GM21381 (cell line): ENCODE measurements at regions not wholly inside any gene's neighbourhood (a gene's known extent, or its start where the extent isn't known, plus 50 kb on each side); places are given as distances from the start of the nearest gene placed in this dataset.
"Not testable (repeated sequence)": the region's sequence is repeated elsewhere in the genome, so short reads cannot be mapped to it uniquely, and the experiment has no call there.

Experiments used
- ATAC-seq: cut with Tn5 transposase; IDR thresholded peaks from one replicate; pipeline ENCODE4 v1.9.1; 2021; ENCODE audit warnings: mild to moderate bottlenecking, moderate library complexity; ENCODE audit not compliant: unreplicated experiment

DNA sequence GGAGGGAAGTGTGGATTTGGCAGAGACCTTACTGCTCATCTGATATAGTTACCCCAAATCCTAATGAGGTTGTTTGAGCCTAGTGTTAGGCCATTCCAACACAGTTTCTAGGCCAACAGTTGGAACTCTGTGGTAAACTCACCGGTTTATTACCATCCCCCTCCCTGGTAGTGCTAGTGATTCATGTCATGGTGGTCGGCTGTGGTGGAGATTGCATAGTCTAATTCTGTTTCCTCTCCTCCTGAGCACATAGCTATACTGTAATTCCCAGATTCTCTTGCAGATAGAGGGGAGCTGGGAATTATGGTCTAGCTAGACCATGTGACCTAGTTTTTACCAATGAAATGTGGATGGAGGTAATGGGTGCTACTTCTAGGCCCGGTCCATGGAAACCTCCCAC is 123.7 kb upstream of the KIF26B start:
- no peak for ATAC-seq

DNA sequence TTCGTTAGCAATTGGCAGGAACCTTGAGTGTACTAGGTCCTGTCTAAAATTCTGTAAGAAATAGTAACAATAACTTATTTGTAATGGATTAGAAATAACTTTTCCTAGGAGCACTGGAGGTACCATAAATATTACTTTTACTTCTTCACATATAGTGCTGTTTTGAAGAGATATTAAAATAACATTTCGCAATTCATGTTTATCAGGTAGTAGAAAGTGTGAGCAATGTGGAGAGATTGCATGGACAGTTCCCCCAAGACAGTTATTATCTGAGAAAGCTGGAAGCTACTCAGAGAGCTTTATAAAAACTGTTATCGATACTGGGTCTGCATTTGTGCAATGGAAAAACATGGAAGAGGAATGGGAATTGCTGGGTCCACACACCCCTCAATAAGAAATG is 128.5 kb upstream of the KIF26B start:
- no peak for ATAC-seq

DNA sequence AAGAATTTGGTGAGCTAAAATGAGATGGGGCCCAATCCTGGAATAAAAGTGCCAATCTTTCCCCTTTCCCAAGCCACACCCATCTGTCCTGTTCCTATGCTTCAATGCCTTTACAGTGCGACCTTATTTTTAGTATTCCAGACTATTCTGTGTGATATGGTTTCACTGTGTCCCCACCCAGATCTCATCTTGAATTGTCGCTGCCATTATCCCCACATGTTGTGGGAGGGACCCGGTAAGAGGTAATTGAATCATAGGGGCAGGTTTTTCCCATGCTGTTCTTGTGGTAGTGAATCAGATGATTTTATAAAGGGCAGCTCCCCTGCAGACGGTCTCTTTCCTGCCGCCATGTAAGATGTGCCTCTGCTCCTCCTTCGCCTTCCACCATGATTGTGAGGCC is 129.3 kb upstream of the KIF26B start:
- no peak for ATAC-seq

DNA sequence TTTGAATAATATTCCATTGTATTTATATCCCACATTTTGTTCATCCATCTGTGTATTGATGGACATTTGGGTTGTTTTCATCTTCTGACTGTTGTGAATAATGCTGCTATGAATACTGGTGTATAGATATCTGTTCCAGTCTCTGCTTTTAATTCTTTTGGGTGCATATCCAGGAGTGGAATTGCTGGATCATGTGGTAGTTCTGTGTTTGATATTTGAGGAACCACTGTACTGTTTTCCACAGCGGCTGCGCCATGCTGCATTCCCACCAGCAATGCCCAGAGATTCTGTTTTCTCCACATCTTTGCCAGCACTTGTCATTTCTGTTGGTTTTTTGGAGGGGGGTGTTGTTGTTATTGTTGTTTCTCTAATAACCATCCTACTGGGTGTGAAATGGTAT is 131.6 kb upstream of the KIF26B start:
- ATAC-seq, result no peak

- no peak for ATAC-seq
Measured at GRCh38 chr1:245019910-245020486, 134.8 kb upstream of the KIF26B start.

DNA sequence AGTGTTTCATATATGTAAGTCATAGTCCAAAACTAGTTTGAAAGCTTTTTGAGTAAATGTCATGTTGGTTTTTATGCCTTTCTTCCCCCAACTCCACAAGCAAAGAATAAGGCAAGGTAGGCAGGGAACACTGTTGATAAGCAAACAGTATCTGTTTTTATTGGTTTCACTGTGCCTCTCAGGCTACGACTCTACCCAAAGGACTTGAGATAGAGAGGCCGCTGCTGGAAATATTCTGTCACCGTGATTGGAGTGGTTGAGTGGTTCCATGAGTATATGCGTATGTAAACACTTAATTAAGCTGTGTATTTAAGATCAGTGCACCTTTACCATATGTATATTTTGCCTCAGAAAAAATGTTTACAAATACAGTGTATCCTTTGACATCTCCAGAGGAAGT is 138.1 kb upstream of the KIF26B start:
- ATAC-seq, result no peak

DNA sequence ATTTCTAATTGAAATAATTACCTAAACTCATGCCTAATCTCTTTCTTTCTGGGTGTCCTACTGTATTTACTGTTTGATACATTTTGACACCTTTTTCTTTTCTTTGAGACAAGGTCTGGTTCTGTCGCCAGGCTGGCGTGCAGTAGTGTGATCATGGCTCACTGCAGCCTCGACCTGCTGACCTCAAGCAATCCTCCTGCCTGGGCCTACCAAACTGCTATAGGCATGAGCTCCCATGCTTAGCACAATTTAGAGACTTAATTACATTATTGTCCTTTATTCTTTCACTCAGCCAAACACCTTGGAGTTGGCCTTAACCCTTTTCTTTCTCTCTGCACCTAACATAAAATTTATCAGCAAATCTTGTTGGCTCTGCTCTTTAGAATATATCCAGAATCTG is 139.8 kb upstream of the KIF26B start:
- no peak for ATAC-seq

GRCh38 chr1:245014247-245015029 is 140.3 kb upstream of the KIF26B start:
- ATAC-seq, result no peak

GRCh38 chr1:245010018-245010614 is 144.7 kb upstream of the KIF26B start:
- no peak for ATAC-seq

- ATAC-seq, result no peak
Measured at GRCh38 chr1:245008761-245009160, 144.4 kb upstream of the HNRNPU start.

- ATAC-seq, result no peak
Measured at GRCh38 chr1:245007852-245008251, 143.5 kb upstream of the HNRNPU start.

GRCh38 chr1:245003246-245003645 is 138.9 kb upstream of the HNRNPU start:
- ATAC-seq, result no peak

- no peak for ATAC-seq
Measured at GRCh38 chr1:245001252-245001651, 136.9 kb upstream of the HNRNPU start.

DNA sequence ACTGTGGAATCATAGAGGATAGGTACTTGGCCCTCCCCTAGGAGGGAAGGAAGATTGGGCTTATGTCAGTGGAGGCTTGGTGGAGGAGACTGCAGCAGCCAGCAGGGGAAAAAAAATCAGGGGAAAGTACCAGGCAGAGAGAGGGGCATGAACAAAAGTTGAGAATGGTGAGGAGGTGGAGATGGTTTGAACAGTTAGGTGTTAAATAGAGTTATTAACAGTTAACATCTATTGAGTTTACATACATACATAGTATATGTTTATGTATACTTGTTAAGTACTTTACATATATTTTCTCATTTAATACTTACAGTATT is 136.5 kb upstream of the HNRNPU start:
- no peak for ATAC-seq

DNA sequence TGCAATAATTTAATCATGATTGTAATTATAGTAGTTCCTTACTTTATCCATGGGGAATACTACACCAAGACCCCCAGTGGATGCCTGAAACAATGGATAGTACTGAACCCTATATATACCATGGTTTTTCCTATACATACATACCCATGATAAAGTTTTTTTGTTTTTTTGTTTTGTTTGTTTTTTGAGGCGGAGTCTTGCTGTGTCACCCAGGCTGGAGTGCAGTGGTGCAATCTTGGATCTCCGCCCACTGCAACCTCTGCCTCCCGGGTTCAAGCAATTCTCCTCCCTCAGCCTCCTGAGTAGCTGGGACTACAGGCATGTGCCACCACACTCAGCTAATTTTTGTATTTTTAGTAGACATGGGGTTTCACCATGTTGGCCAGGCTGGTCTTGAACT is 135.3 kb upstream of the HNRNPU start:
- not testable (repeated sequence) for ATAC-seq

DNA sequence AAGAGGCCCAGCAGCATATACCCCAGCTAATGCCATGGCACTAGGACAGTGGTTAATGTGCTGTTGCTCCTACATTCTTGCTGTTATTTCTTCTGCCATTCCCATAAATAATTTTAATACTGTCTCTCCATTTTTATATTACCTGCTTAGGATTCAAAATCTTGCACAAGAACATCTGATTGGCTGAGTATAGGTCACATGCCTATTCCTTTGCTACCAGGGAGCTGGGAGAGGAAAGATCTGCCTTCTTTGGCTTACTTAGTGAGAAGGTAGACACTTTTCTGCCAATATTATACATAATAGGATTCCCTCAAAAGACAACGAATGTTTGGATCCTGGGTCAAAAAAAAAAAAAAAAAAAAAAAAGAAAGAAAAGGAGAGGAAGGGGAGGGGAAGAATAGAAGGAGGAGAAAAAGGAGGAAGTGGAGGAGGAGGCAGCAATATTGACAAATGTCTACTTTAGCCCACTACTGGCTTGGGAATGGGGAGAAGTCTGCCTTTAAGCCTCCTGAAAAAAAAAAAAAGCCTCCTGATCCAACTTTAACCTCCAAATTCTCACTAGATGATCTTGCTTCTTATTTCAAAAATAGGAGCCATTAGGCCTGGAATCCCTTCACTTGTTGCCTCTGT is 134.5 kb upstream of the HNRNPU start:
- ATAC-seq, result no peak

- no peak for ATAC-seq
Measured at GRCh38 chr1:244995602-244996400, 131.5 kb upstream of the HNRNPU start.

- no peak for ATAC-seq
Measured at GRCh38 chr1:244992833-244993232, 128.5 kb upstream of the HNRNPU start.

- no peak for ATAC-seq
Measured at GRCh38 chr1:244989813-244990212, 125.5 kb upstream of the HNRNPU start.

DNA sequence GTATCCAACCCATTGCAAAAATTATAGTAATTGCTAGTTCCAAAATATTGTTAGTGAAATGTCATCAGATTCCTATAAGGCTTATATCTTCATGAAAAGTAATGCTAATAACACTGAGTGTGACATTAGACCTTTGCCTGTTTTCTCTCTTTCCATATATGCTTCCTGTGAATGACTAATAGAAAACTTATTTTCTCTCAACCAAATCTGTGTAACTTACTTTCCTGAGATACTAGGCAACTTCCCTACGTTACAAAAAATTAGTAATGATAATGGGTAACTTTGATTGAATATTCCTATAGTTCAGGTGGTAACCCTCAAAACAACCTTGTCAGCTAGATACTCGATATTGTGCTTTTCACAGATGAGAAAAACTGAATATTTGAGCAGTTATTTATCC is 124.2 kb upstream of the HNRNPU start:
- ATAC-seq, result no peak

- ATAC-seq, result no peak
Measured at GRCh38 chr1:244980605-244981004, 116.3 kb upstream of the HNRNPU start.
